ENCODE measurements at regions not wholly inside any gene's neighbourhood (a gene's known extent, or its start where the extent isn't known, plus 50 kb on each side); places are given as distances from the start of the nearest gene placed in this dataset.

- no peak for TF ChIP-seq CTCF (IDR thresholded peaks at IDR 0.05 in 2 of 3, conservative IDR thresholded peaks at IDR 0.05 in 1 of 3; ENCODE audit: borderline replicate concordance in 1 of 3, insufficient read depth in 1 of 3, low read depth in 2 of 3, low read length in 2 of 3)
- TF ChIP-seq RAD21 (IDR thresholded peaks at IDR 0.05; ENCODE audit: low read depth) = no peak
- TF ChIP-seq EZH2 (IDR thresholded peaks at IDR 0.05) = no peak
- TF ChIP-seq REST (IDR thresholded peaks at IDR 0.05; ENCODE audit: low read depth) = no peak
These were observed 128.0 kb upstream of the CACUL1 start for GRCh38 chr10:118882741-118883140.

All from HCT116 (cell line).